KMS-11 (cell line): ENCODE measurements at regions not wholly inside any gene's neighbourhood (a gene's known extent, or its start where the extent isn't known, plus 50 kb on each side); places are given as distances from the start of the nearest gene placed in this dataset.

ENCODE experiments used
- H2AFZ ChIP-seq: fragments of 200-600 bp; sonication (generic); 2 replicates; pipeline ENCODE4 v1.6.1; 2016; ENCODE audit warnings: antibody characterized with exemption, mixed run types, low read depth
- H3K27ac ChIP-seq: fragments of 200-600 bp; sonication (generic); 2 replicates; pipeline ENCODE4 v1.6.1; 2016; ENCODE audit warnings: mild to moderate bottlenecking, mixed run types
- H3K27me3 ChIP-seq: fragments of 200-600 bp; sonication (generic); 2 replicates; pipeline ENCODE4 v1.6.1; 2017; ENCODE audit warnings: mild to moderate bottlenecking, low read depth, mixed run types, moderate library complexity; ENCODE audit not compliant: insufficient read depth
- H3K36me3 ChIP-seq: fragments of 200-600 bp; sonication (generic); 2 replicates; pipeline ENCODE4 v1.6.1; 2017; ENCODE audit warnings: mild to moderate bottlenecking, mixed run types; ENCODE audit not compliant: insufficient read depth
- H3K4me1 ChIP-seq: fragments of 200-600 bp; sonication (generic); 2 replicates; pipeline ENCODE4 v1.6.1; 2016; ENCODE audit warnings: mild to moderate bottlenecking, low read depth, mixed run types; ENCODE audit not compliant: poor library complexity, severe bottlenecking
- H3K4me2 ChIP-seq: fragments of 200-600 bp; sonication (generic); 2 replicates; pipeline ENCODE4 v1.7.0; 2016; ENCODE audit warnings: mild to moderate bottlenecking, mixed run types
- H3K4me3 ChIP-seq: fragments of 200-600 bp; sonication (generic); IDR thresholded peaks from 2 replicates; pipeline ENCODE4 v1.6.1; 2017; ENCODE audit warnings: low read depth, low read length, mixed read lengths; ENCODE audit not compliant: insufficient read depth
- H3K79me2 ChIP-seq: fragments of 200-600 bp; sonication (generic); 2 replicates; pipeline ENCODE4 v1.6.1; 2016; ENCODE audit warnings: low read depth, mixed run types; ENCODE audit not compliant: insufficient read depth
- H3K9ac ChIP-seq: fragments of 200-600 bp; sonication (generic); 2 replicates; pipeline ENCODE4 v1.6.1; 2016; ENCODE audit warnings: mild to moderate bottlenecking, mixed run types
- H4K20me1 ChIP-seq: fragments of 200-600 bp; sonication (generic); 2 replicates; pipeline ENCODE4 v1.6.1; 2016; ENCODE audit warnings: mild to moderate bottlenecking, mixed run types; ENCODE audit not compliant: insufficient read depth
- TF ChIP-seq, protein P1 (sequence below): fragments of 200-600 bp; sonication (generic); conservative IDR thresholded peaks from 2 replicates; pipeline ENCODE4 v1.6.1; 2017; ENCODE audit warnings: low read depth, mild to moderate bottlenecking, antibody characterized with exemption, low read length, moderate library complexity, mixed read lengths

DNA sequence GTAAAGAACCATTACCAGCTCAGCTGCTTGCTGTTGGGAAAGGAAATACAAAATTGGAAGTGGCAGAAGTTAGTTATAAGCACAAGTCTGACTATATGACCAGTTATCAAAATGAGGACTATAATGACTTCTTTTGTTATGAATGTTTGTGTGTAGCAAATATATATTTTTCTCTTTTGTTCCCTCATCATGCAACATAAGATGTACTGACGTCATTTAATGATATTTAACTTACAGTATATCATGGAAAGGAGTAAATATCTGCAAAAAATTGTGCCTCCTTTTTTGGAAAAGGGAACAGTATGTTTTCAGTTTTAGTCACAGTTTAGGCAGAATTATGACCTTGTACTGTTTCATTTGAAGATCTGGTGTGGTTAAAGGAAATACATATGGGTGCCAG is 356.3 kb upstream of the SLITRK5 start:
- no peak overlapping the region for H3K27ac ChIP-seq
- H3K36me3 ChIP-seq: no peaks in the 10 kb centered on the region
- H3K4me3 ChIP-seq: no peak overlapping the region
- no peaks in the 10 kb centered on the region for H3K4me1 ChIP-seq
- H3K27me3 ChIP-seq: no peaks in the 10 kb centered on the region
- H3K4me2 ChIP-seq: no peak overlapping the region
- TF ChIP-seq, protein P1, sequence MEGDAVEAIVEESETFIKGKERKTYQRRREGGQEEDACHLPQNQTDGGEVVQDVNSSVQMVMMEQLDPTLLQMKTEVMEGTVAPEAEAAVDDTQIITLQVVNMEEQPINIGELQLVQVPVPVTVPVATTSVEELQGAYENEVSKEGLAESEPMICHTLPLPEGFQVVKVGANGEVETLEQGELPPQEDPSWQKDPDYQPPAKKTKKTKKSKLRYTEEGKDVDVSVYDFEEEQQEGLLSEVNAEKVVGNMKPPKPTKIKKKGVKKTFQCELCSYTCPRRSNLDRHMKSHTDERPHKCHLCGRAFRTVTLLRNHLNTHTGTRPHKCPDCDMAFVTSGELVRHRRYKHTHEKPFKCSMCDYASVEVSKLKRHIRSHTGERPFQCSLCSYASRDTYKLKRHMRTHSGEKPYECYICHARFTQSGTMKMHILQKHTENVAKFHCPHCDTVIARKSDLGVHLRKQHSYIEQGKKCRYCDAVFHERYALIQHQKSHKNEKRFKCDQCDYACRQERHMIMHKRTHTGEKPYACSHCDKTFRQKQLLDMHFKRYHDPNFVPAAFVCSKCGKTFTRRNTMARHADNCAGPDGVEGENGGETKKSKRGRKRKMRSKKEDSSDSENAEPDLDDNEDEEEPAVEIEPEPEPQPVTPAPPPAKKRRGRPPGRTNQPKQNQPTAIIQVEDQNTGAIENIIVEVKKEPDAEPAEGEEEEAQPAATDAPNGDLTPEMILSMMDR: no peak
- no peaks in the 10 kb centered on the region for H3K79me2 ChIP-seq
- no peak overlapping the region for H2AFZ ChIP-seq
- H3K9ac ChIP-seq: no peak overlapping the region
- no peaks in the 10 kb centered on the region for H4K20me1 ChIP-seq

DNA sequence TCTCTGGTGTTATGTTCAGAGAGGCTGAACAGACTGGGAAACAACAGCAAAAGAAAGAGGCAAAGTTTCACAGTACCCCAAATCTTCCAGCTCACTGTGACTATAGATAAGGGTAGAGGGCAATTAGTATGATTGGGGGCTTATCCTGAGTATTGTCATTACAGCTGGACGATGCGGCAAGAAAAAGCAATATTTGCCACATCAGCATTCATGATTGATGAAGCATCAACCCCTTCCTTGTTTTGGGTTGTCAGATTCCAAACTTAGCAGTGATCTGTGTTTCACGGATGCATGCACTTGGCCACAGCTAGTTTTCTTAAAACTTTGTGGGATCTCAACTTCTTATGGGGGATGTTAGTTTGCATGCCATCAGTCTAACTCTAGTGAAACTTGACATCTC is 348.8 kb upstream of the SLITRK5 start:
- H4K20me1 ChIP-seq: no peaks in the 10 kb centered on the region
- H3K4me1 ChIP-seq: no peaks in the 10 kb centered on the region
- H3K4me3 ChIP-seq: no peak overlapping the region
- H3K4me2 ChIP-seq: no peak overlapping the region
- no peaks in the 10 kb centered on the region for H3K36me3 ChIP-seq
- H2AFZ ChIP-seq: no peak overlapping the region
- H3K79me2 ChIP-seq: no peaks in the 10 kb centered on the region
- H3K27ac ChIP-seq: no peak overlapping the region
- H3K9ac ChIP-seq: no peak overlapping the region
- no peaks in the 10 kb centered on the region for H3K27me3 ChIP-seq
- TF ChIP-seq, protein P1: no peak

DNA sequence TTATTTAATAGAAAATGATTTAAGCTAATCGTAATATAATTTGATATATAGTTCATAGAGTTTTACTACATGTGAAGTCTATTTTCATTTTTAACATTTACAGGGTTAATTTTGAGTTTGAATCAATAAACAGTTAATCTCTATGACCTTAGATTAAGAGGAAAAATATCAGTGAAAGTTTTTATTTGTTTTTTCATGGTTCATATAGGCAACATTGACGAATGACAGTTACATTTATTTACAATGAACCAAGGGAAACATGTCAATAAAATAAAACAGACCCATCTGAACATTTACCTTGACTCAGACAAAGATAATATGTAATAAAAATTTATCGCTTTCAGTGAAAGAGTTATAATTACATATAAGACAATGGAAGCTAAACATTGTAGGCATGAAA is 346.6 kb upstream of the SLITRK5 start:
- H3K79me2 ChIP-seq: no peaks in the 10 kb centered on the region
- H3K27ac ChIP-seq: no peak overlapping the region
- H3K36me3 ChIP-seq: no peaks in the 10 kb centered on the region
- no peaks in the 10 kb centered on the region for H3K4me1 ChIP-seq
- no peak overlapping the region for H3K9ac ChIP-seq
- TF ChIP-seq, protein P1: no peak
- H3K27me3 ChIP-seq: no peaks in the 10 kb centered on the region
- H3K4me2 ChIP-seq: no peak overlapping the region
- no peak overlapping the region for H3K4me3 ChIP-seq
- H2AFZ ChIP-seq: no peak overlapping the region
- no peaks in the 10 kb centered on the region for H4K20me1 ChIP-seq

DNA sequence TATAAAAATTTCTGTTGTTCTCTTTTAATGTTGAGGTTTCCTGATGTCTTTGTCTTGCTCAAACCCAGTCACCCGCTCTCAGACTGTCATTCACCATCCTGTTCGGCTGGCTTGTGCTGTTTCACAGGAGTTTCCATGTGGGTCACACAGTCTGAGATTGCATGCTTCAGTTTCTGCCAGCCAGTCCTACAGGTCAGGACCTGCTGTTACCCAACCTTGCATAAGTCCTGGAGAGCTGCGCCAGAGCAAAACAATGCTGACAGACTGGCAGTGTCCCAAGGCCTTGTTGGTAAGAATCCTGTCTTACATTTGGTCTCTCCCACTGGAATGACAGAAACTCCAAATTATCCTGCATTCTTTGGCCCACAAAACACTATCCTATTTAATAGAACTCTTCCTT is 340.0 kb upstream of the SLITRK5 start:
- TF ChIP-seq, protein P1: no peak

More for the DNA sequence above, 340.0 kb upstream of the SLITRK5 start:
- Histone ChIP-seq H3K79me2 (no peaks in the 10 kb centered on the region), H4K20me1 (no peaks in the 10 kb centered on the region), H3K4me1 (no peaks in the 10 kb centered on the region), H3K9ac (no peak overlapping the region), H3K4me2 (no peak overlapping the region), H3K36me3 (no peaks in the 10 kb centered on the region), H3K4me3 (no peak overlapping the region), H2AFZ (no peak overlapping the region), H3K27me3 (no peaks in the 10 kb centered on the region), H3K27ac (no peak overlapping the region)
